ENCODE measurements at regions not wholly inside any gene's neighbourhood (a gene's known extent, or its start where the extent isn't known, plus 50 kb on each side); places are given as distances from the start of the nearest gene placed in this dataset.

DNA sequence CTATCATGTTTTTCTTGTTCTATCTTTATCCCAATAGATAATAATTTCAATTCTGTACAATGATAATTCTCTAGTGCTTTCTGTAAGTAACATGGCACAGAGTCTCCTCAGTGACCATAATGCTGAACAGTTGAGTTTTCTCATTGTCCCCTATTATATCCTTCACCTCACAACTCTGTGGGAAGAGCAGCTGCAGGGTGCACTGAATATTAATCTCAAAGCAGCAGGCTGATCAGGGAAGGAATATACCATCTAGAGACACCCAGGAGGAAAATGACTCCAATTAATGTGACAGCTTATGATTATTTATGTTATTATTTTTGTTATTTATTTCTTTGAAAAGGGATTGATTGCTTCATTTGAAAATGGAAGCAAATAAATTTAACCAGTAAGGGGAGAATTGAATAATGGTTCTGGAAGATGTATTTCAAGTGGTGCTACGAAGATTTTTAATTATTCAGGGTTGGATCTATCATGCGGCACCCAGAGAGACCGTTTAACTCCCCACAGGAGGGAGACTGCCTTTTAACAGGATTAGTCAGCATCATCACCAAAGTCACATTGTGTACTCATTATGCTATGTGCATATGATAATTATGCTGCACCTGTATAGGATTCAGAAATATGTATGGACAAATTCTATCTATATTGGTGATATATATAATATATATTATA lies 1015.7 kb upstream of the GOT2 start:
- in situ Hi-C loops (cut with HindIII; ENCODE audit: low pct_ligation_motif_present, low pct_unique_long_range_greater_than_20kb, low sequenced_read_pairs): no loop called here
- no peak for DNase-seq

GRCh38 chr16:59748531-59748930 lies 1014.4 kb upstream of the GOT2 start:
- in situ Hi-C loops (cut with HindIII; ENCODE audit: low pct_ligation_motif_present, low pct_unique_long_range_greater_than_20kb, low sequenced_read_pairs): no loop called here
- DNase-seq: no peak

- no peak for DNase-seq
- in situ Hi-C loops (cut with HindIII; ENCODE audit: low pct_ligation_motif_present, low pct_unique_long_range_greater_than_20kb, low sequenced_read_pairs): no loop called here
These were observed 1009.4 kb upstream of the GOT2 start for GRCh38 chr16:59743504-59743903.

DNA sequence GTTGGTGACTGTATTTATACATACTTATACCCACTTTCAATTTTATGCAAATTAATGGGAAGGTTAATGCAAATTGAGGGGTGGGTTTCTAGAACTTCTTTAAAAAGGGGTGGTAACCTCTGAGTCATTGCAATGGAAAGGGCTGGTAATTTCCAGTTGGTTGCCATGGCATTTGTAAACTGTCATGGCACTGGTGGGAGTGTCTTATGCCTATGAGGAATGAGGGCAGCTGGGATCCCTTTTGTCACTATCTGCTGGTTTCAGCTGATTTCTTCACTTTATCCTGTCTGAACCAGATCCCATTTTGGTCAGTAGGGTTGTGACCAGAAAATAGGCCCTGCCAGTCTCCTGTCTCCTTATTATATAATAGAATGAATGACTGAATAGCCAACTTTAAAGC lies 1006.7 kb upstream of the GOT2 start:
- in situ Hi-C loops (cut with HindIII; ENCODE audit: low pct_ligation_motif_present, low pct_unique_long_range_greater_than_20kb, low sequenced_read_pairs): no loop called here
- DNase-seq: no peak

GRCh38 chr16:59737274-59737673 lies 1003.2 kb upstream of the GOT2 start:
- no peak for DNase-seq
- in situ Hi-C loops (cut with HindIII; ENCODE audit: low pct_ligation_motif_present, low pct_unique_long_range_greater_than_20kb, low sequenced_read_pairs): no loop called here

DNA sequence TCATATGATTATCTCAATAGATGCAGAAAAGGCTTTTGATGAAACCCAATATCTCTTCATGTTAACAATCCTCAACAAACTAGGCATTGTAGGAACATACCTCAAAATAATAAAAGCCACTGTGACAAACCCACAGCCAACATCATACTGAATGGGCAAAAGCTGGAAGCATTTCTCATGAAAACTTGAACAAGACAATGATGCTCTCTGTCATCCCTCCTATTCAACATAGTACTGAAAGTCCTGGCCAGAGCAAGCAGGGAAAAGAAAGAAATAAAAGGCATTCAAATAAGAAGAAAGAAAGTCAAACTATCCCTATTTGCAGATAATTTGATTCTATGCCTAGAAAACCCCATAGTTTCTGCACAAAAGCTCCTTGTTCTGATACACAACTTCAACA lies 999.2 kb upstream of the GOT2 start:
- no peak for DNase-seq
- in situ Hi-C loops (cut with HindIII; ENCODE audit: low pct_ligation_motif_present, low pct_unique_long_range_greater_than_20kb, low sequenced_read_pairs): no loop called here

DNA sequence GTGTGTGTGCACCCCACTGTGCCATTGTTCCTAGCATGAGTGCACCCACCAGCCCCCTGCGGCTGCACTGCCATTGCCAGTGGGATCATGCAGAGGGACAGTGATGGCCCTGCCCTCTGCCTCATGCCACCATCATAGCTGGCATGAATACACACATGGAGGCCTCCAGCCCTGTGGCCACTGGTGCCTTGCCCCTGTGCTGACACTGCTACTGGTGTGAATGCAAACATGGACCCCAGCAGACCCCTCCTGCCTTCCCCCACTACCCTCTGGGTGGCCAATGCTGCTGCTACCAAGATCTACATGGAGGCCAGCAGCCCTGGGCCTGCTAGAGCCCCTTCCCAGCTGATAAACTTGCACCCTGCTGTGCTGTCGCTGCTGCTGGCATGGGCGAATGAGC lies 995.5 kb upstream of the GOT2 start:
- in situ Hi-C loops (cut with HindIII; ENCODE audit: low pct_ligation_motif_present, low pct_unique_long_range_greater_than_20kb, low sequenced_read_pairs): no loop called here
- DNase-seq: no peak

DNA sequence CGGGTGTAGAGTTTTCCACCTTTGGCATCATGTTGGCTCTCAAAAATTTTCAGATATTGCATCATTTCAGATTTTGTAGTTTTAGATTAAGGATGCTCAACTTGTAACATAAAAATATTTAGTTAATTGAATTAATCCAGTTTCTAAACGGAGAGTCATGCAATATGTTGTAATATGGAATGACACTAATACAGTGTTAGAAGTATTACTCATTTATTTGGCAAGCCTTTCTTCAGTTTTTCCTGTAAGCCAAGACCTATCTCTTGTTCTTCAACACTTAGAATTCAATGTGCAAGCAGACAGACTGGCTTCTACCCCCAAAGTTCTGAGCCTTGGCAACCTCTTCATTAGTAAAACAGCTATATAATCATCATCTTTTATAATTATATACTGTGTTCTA lies 985.0 kb upstream of the GOT2 start:
- DNase-seq: no peak
- in situ Hi-C loops (cut with HindIII; ENCODE audit: low pct_ligation_motif_present, low pct_unique_long_range_greater_than_20kb, low sequenced_read_pairs): no loop called here

DNA sequence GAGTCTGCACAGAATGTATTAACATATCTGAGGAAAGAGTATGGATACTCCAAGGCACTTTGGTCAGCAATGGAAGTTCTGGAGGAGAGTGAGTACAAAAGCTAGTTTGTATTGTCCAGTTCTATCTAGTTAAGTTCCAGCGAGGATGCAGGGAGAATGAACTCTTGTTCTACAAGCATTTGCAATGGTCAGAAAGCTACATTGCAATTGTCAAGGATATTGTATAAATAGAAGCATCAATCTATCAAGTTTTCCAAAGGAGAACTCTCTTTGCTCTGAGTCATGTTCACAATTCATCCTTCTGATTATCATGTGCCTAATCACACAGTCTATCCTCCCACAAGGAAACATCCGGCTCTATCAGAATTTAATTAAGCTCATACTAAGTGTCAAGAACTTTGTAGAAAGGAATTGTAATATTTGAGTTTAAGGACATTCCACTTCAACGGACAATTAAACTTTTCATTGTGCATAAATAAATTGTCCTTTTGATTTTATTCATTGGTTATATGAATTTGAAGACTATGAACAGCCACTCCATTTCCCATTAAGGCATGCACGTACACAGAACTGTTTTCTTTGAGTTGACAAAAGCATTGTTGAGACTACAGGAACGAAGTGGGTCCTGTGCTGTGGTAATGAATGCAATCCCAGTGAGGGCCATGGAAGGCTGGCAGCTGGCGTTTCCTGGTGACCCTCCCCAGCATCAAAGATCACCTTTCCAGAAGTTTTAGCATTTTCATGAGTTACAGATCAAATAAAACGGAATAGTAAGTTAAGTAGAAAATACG lies 973.5 kb upstream of the GOT2 start:
- no peak for DNase-seq
- in situ Hi-C loops (cut with HindIII; ENCODE audit: low pct_ligation_motif_present, low pct_unique_long_range_greater_than_20kb, low sequenced_read_pairs): no loop called here

DNA sequence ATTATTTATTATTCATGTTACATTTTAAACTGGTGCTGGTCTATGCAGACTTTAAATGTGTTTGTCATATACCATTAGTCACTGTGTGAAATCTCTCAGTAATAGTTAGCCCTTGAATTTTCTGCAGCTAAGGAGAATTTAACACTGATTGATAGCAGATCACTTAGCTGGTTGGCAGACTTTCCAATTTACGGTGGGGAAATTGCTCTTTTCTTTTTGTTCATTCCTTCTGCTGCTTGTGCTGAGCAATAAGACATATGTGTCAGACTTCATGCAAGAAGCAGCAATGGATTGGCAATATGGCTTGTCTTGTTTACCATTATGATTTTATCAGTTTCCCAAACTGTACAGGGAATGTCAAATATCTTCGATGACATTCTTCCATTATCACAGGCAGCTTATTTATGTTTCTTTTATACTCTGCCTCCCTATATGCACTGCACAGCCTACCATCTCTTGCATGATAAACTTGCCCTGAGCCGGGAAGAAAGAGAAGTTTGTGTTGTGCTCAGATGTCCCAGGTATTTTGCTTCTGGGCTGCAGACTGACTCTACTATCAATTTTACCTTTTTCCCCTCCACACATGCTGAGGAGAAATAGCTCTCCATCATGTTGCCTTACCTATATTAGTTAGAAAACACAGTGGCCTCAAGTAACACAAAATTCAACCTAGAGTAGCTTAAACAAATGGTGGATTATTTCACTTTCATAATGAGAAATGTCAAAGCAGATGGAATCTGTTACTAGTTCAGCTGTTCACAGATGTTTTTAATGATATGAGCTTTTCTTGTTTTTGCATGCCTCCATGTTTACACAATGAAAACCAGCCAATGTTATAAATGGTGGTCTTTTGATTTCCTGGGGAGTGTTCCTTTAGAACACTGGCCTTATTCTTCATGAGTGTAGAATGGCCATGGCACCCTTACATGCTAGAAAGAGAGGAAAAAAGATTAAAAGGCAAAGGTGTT lies 968.1 kb upstream of the GOT2 start:
- no peak for DNase-seq
- in situ Hi-C loops (cut with HindIII; ENCODE audit: low pct_ligation_motif_present, low pct_unique_long_range_greater_than_20kb, low sequenced_read_pairs): no loop called here

DNA sequence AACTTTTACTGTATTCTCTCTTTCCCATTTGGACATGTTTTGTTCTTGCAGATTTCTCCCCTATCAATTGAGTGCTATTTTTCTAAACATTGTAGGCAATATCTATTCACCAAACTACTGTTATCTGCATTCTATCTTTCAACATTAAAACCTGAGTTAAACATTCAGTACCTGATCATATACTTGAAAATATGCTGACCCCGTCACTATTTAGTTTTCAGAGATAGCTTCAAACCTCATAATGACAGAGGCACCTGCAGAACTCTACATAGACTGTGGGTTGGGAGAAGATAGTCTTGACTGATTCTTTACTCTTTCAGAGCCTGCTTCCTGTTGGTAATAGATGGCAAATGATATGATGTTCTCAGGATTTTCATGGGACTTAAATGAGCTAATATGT lies 965.7 kb upstream of the GOT2 start:
- DNase-seq: no peak
- in situ Hi-C loops (cut with HindIII; ENCODE audit: low pct_ligation_motif_present, low pct_unique_long_range_greater_than_20kb, low sequenced_read_pairs): no loop called here

DNA sequence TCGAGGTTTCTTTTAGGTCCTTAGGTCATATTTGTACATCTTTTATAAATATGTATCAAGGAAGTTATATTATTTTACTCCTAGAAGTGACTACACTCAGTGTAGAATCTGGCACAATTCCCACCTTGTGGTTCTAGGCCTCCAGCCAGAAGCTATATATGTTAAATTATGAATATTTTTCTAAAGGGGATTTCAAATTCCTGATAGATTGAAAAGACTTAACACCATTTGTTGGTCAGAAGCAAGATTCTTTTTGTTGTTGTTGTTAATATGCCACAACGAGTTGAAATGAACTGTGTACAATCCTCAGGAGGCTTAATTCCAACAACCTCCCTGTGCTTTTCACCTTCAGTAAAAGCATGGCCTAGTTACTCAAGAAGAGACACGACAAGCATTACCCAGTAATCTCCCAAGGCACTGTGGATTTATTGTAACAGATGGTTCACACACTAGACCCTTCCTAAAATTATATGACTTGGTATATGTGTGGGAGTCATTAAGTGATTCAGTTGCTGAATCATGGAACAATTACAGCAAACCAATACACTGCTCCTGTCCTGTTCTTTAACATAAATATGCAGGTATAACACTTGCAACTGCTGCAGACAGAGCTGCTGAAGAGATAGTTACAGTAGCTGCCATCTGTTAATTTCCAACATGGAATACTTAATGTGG lies 964.4 kb upstream of the GOT2 start:
- in situ Hi-C loops (cut with HindIII; ENCODE audit: low pct_ligation_motif_present, low pct_unique_long_range_greater_than_20kb, low sequenced_read_pairs): no loop called here
- no peak for DNase-seq

DNA sequence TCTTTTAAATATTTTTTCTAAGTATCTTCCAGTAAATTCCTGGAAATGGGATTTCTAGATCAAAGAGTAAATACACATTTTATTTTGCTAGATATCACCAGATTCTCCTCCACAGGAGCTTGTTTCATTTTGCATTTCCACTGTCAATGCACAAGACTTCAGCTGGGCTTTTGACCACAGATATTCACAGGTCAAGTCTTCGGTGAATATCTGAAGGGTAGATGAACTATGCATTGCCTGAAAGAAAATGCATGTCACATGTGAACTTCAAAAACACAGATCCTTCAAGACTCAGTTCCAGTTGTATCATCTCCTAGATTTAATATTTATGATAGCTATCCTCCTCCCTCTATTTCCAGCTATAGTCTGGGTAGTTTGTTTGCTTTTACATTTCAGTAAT lies 963.6 kb upstream of the GOT2 start:
- no peak for DNase-seq
- in situ Hi-C loops (cut with HindIII; ENCODE audit: low pct_ligation_motif_present, low pct_unique_long_range_greater_than_20kb, low sequenced_read_pairs): no loop called here

- in situ Hi-C loops (cut with HindIII; ENCODE audit: low pct_ligation_motif_present, low pct_unique_long_range_greater_than_20kb, low sequenced_read_pairs): no loop called here
These were observed 963.1 kb upstream of the GOT2 start for GRCh38 chr16:59697236-59697635.

DNA sequence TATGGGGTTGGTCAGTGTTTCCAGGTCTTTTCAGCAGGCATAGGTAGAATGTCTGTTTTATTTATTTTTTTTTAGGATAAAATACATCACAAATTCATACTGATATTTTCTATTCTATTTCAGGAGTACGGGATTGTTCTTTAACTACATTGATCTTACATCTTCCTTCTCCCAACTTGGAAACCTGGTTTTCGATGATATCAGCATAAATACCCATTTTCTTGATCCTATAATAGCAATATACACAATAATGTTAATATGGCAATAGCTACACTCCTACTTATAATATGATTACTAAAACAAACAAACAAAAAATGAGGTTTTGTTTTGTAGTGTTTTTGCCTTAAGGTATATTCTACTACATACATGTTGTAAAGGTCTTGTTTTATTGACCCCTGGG lies 962.4 kb upstream of the GOT2 start:
- DNase-seq: no peak
- in situ Hi-C loops (cut with HindIII; ENCODE audit: low pct_ligation_motif_present, low pct_unique_long_range_greater_than_20kb, low sequenced_read_pairs): no loop called here

More at GRCh38 chr16:59697236-59697635, 963.1 kb upstream of the GOT2 start:
- DNase-seq: no peak

- no peak for DNase-seq
- in situ Hi-C loops (cut with HindIII; ENCODE audit: low pct_ligation_motif_present, low pct_unique_long_range_greater_than_20kb, low sequenced_read_pairs): no loop called here
These were observed 956.1 kb upstream of the GOT2 start for GRCh38 chr16:59690216-59690615.

- DNase-seq: no peak
These were observed 953.9 kb upstream of the GOT2 start for GRCh38 chr16:59688006-59688405.

GRCh38 chr16:59686405-59686804 lies 952.3 kb upstream of the GOT2 start:
- no peak for DNase-seq
- in situ Hi-C loops (cut with HindIII; ENCODE audit: low pct_ligation_motif_present, low pct_unique_long_range_greater_than_20kb, low sequenced_read_pairs): no loop called here

More at GRCh38 chr16:59688006-59688405, 953.9 kb upstream of the GOT2 start:
- in situ Hi-C loops (cut with HindIII; ENCODE audit: low pct_ligation_motif_present, low pct_unique_long_range_greater_than_20kb, low sequenced_read_pairs): no loop called here

DNA sequence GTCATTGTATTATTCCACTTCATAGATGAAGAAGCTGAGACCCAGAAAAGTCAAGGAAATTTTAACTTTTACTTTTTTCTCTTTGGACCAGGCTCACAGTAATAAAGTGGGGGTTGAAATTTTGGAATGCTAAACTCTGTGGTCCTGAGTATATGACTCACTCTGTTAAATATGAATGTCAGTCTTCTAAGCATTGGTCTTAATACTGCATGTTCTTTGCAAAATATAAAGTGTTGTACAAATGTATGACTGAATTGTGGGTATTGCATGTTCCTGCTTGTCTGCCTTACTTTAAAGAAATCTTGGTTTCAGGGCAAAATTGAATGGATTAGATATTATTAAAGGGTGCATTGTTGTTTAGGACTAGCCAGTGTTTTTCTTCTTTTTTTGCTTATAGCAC lies 950.8 kb upstream of the GOT2 start:
- no peak for DNase-seq
- in situ Hi-C loops (cut with HindIII; ENCODE audit: low pct_ligation_motif_present, low pct_unique_long_range_greater_than_20kb, low sequenced_read_pairs): no loop called here
